Loucy (cell line): ENCODE measurements at regions not wholly inside any gene's neighbourhood (a gene's known extent, or its start where the extent isn't known, plus 50 kb on each side); places are given as distances from the start of the nearest gene placed in this dataset.

Source experiments
- H2AFZ ChIP-seq: fragments of 200-600 bp; sonication (generic); 2 replicates; pipeline ENCODE4 v1.6.0; 2016; ENCODE audit warnings: antibody characterized with exemption, mild to moderate bottlenecking, low read length, moderate library complexity
- H3F3A ChIP-seq: fragments of 200-600 bp; 2 replicates; pipeline ENCODE4 v1.6.0; 2016; ENCODE audit warnings: antibody characterized with exemption, low read depth, mild to moderate bottlenecking
- H3K27me3 ChIP-seq: fragments of 200-600 bp; sonication (generic); 2 replicates; pipeline ENCODE4 v1.6.1; 2014; ENCODE audit warnings: low read length, mild to moderate bottlenecking; ENCODE audit not compliant: insufficient read depth, poor library complexity, severe bottlenecking
- H3K36me3 ChIP-seq: fragments of 200-600 bp; sonication (generic); 2 replicates; pipeline ENCODE4 v1.6.1; 2016; ENCODE audit warnings: low read length; ENCODE audit not compliant: insufficient read depth
- H3K4me1 ChIP-seq: fragments of 200-600 bp; sonication (generic); 2 replicates; pipeline ENCODE4 v1.5.1; 2014; ENCODE audit warnings: low read length, mild to moderate bottlenecking; ENCODE audit not compliant: insufficient read depth, poor library complexity, severe bottlenecking
- H3K4me2 ChIP-seq: fragments of 200-600 bp; sonication (generic); 2 replicates; pipeline ENCODE4 v1.6.0; 2014; ENCODE audit warnings: antibody characterized with exemption, low read length, low read depth, mild to moderate bottlenecking; ENCODE audit not compliant: poor library complexity, severe bottlenecking
- H3K4me3 ChIP-seq: fragments of 200-600 bp; sonication (generic); 2 replicates; pipeline ENCODE4 v1.5.1; 2014; ENCODE audit warnings: low read length, mild to moderate bottlenecking, mixed read lengths; ENCODE audit not compliant: poor library complexity, severe bottlenecking
- H3K79me2 ChIP-seq: fragments of 200-600 bp; sonication (generic); 2 replicates; pipeline ENCODE4 v1.6.1; 2014; ENCODE audit warnings: low read length; ENCODE audit not compliant: insufficient read depth
- H3K9ac ChIP-seq: fragments of 200-600 bp; sonication (generic); 2 replicates; pipeline ENCODE4 v1.6.0; 2014; ENCODE audit warnings: mild to moderate bottlenecking, low read depth, low read length, moderate library complexity; ENCODE audit not compliant: poor library complexity, severe bottlenecking
- H3K9me2 ChIP-seq: fragments of 200-600 bp; sonication (generic); replicated peaks from 2 replicates; pipeline ENCODE4 v1.6.1; 2016; ENCODE audit warnings: low read depth, low read length, mixed read lengths
- H3K9me3 ChIP-seq: fragments of 200-600 bp; sonication (generic); 2 replicates; pipeline ENCODE4 v1.6.1; 2014; ENCODE audit warnings: mild to moderate bottlenecking, antibody characterized with exemption, low read length, low read depth; ENCODE audit not compliant: insufficient read depth
- H4K20me1 ChIP-seq: fragments of 200-600 bp; sonication (generic); 2 replicates; pipeline ENCODE4 v1.6.0; 2014; ENCODE audit warnings: antibody characterized with exemption, low read length, mild to moderate bottlenecking; ENCODE audit not compliant: insufficient read depth, poor library complexity, severe bottlenecking
- CTCF ChIP-seq: fragments of 200-600 bp; sonication (generic); conservative IDR thresholded peaks from 2 replicates; pipeline ENCODE4 v1.5.1; 2014; ENCODE audit warnings: mild to moderate bottlenecking, antibody characterized with exemption, low read length
- EZH2phosphoT487 ChIP-seq: fragments of 200-600 bp; IDR thresholded peaks from 2 replicates; pipeline ENCODE4 v1.6.1; 2018; ENCODE audit warnings: antibody characterized with exemption, mild to moderate bottlenecking, moderate library complexity, borderline replicate concordance

GRCh38 chr18:64365106-64365505, 216.2 kb upstream of the LINC00305 start:
- Histone ChIP-seq H3K4me2 (no peak overlapping the region), H3K4me3 (no peak overlapping the region), H3K9ac (no peak overlapping the region), H4K20me1 (no peaks in the 10 kb centered on the region), H3K27me3 (no peaks in the 10 kb centered on the region), H3F3A (no peaks in the 10 kb centered on the region), H3K9me2 (no peaks in the 10 kb centered on the region), H3K9me3 (no peaks in the 10 kb centered on the region), H3K36me3 (no peaks in the 10 kb centered on the region), H3K79me2 (no peaks in the 10 kb centered on the region), H3K4me1 (no peaks in the 10 kb centered on the region), H2AFZ (no peak overlapping the region)
- TF ChIP-seq EZH2phosphoT487 (no peak), CTCF (no peak)

DNA sequence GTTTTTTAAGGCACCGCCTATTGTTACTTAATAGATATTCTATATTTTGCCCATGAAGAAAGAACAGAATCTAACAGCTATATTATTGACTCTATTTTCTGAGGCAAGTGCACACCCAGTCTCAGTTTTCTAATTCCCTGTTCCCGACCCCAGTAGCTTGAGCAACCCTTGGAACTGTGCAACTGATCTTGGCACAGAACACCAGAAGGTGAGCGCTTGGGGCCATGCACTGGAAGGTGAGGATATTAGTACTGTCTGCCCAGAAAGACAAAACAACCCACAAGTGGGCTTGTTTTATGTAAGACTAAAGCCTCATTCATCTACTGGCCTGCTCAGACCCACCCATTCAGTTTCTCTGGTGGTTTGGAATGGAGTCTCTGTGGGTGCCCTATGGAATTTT, 188.8 kb upstream of the LINC00305 start:
- Histone ChIP-seq H3K9me2 (no peaks in the 10 kb centered on the region), H2AFZ (no peak overlapping the region), H3K9me3 (no peaks in the 10 kb centered on the region), H3F3A (no peaks in the 10 kb centered on the region), H3K4me3 (no peak overlapping the region), H3K27me3 (no peaks in the 10 kb centered on the region), H3K79me2 (no peaks in the 10 kb centered on the region), H3K9ac (no peak overlapping the region), H3K4me2 (no peak overlapping the region), H3K36me3 (no peaks in the 10 kb centered on the region), H3K4me1 (no peaks in the 10 kb centered on the region), H4K20me1 (no peaks in the 10 kb centered on the region)
- no peak for TF ChIP-seq EZH2phosphoT487
- no peak for TF ChIP-seq CTCF

GRCh38 chr18:64337018-64337417, 188.1 kb upstream of the LINC00305 start:
- H3K4me3 ChIP-seq = no peak overlapping the region
- H3K4me1 ChIP-seq = no peaks in the 10 kb centered on the region
- H3K9me2 ChIP-seq = no peaks in the 10 kb centered on the region
- H3K79me2 ChIP-seq = no peaks in the 10 kb centered on the region
- H3K27me3 ChIP-seq = no peaks in the 10 kb centered on the region
- no peaks in the 10 kb centered on the region for H3K36me3 ChIP-seq
- no peaks in the 10 kb centered on the region for H3F3A ChIP-seq
- no peaks in the 10 kb centered on the region for H3K9me3 ChIP-seq
- H4K20me1 ChIP-seq = no peaks in the 10 kb centered on the region
- no peak overlapping the region for H3K9ac ChIP-seq
- no peak overlapping the region for H2AFZ ChIP-seq
- TF ChIP-seq CTCF = no peak
- TF ChIP-seq EZH2phosphoT487 = no peak
- no peak overlapping the region for H3K4me2 ChIP-seq
